ENCODE measurements at regions not wholly inside any gene's neighbourhood (a gene's known extent, or its start where the extent isn't known, plus 50 kb on each side); places are given as distances from the start of the nearest gene placed in this dataset.

DNA sequence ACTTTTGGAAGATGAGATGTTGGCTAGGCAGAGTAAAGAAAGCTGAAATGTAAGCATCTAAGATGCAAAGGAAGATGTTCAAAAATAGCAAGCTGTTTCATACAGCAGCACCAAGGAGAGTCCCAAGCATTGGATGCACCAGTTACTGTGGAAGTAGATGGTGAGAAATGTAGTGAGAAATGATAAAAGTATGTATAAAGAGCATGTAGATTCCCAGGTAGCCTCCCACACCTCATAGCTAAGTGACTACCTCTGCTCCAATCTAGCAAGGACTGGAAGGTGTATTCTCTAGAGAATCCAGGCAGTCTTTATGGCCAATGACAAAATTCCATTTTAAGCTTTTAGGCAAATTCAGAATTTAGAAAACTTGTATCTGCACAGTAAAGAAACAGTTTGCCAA, 50.9 kb upstream of the C4orf54 start:
- DNase-seq (ENCODE audit: low read depth): no peak
- TF ChIP-seq, protein P1, sequence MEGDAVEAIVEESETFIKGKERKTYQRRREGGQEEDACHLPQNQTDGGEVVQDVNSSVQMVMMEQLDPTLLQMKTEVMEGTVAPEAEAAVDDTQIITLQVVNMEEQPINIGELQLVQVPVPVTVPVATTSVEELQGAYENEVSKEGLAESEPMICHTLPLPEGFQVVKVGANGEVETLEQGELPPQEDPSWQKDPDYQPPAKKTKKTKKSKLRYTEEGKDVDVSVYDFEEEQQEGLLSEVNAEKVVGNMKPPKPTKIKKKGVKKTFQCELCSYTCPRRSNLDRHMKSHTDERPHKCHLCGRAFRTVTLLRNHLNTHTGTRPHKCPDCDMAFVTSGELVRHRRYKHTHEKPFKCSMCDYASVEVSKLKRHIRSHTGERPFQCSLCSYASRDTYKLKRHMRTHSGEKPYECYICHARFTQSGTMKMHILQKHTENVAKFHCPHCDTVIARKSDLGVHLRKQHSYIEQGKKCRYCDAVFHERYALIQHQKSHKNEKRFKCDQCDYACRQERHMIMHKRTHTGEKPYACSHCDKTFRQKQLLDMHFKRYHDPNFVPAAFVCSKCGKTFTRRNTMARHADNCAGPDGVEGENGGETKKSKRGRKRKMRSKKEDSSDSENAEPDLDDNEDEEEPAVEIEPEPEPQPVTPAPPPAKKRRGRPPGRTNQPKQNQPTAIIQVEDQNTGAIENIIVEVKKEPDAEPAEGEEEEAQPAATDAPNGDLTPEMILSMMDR (IDR thresholded peaks at IDR 0.05; ENCODE audit: insufficient read depth, low read depth, low read length, missing control alignments): no peak
- H3K4me3 ChIP-seq (ENCODE audit: low read depth, low read length): no peak overlapping the region
